Body of pancreas (tissue), 4 donors: ENCODE measurements at regions not wholly inside any gene's neighbourhood (a gene's known extent, or its start where the extent isn't known, plus 50 kb on each side); places are given as distances from the start of the nearest gene placed in this dataset.
"Not testable (repeated sequence)": the region's sequence is repeated elsewhere in the genome, so short reads cannot be mapped to it uniquely, and the experiment has no call there.

Experiments used
- ATAC-seq: fragments of 150-250 bp; one replicate; pipeline ENCODE4 v1.9.1; 2016
- DNase-seq, 4 donors: peaks; one replicate each; pipeline ENCODE4 v3.0.0-alpha.2; 2019
- H3K27ac ChIP-seq, 4 donors: fragments of 200-600 bp; sonication (generic); 1 replicate in 3 of 4; 2 replicates in 1 of 4; pipeline versions ENCODE4 v1.5.1 to v1.6.1; 2016 to 2019; ENCODE audit warnings: mild to moderate bottlenecking in 1 of 4, mixed read lengths in 1 of 4, moderate library complexity in 1 of 4
- H3K27me3 ChIP-seq, 2 donors: fragments of 200-600 bp; sonication (generic); one replicate each; pipeline ENCODE4 v1.6.0; 2016; ENCODE audit warnings: mild to moderate bottlenecking in 1 of 2
- H3K36me3 ChIP-seq, 2 donors: fragments of 200-600 bp; sonication (generic); replicated peaks in 1 of 2; 2 replicates each; pipeline ENCODE4 v1.5.1; 2016; ENCODE audit warnings: low read depth in 2 of 2; ENCODE audit not compliant: insufficient read depth in 1 of 2
- H3K4me1 ChIP-seq: fragments of 200-600 bp; sonication (generic); one replicate; pipeline ENCODE4 v1.6.0; 2016
- H3K4me3 ChIP-seq, 2 donors: fragments of 200-600 bp; sonication (generic); 1 replicate in 1 of 2; 2 replicates in 1 of 2; pipeline ENCODE4 v1.5.1; 2016 to 2019
- H3K9me3 ChIP-seq, 3 donors: fragments of 200-600 bp; sonication (generic); 1 replicate in 2 of 3; 2 replicates in 1 of 3; pipeline ENCODE4 v1.5.1; 2016
- CTCF ChIP-seq, 7 experiments: fragments of 450-650 bp in 4 of 7; fragments of 200-600 bp in 3 of 7; sonication (generic) in 3 of 7; IDR thresholded peaks; one replicate each; pipeline ENCODE4 v1.5.1; 2016 to 2019; ENCODE audit warnings: antibody characterized with exemption in 7 of 7
- POLR2A ChIP-seq, 3 donors: fragments of 450-650 bp; IDR thresholded peaks; one replicate each; pipeline ENCODE4 v1.6.1; 2016; ENCODE audit warnings: antibody characterized with exemption in 3 of 3, mild to moderate bottlenecking in 2 of 3
- WGBS, 2 donors: methylation state at CpG; one replicate each; pipeline ENCODE4 v1.1.5; 2017; 5-methylcytosine and 5-hydroxymethylcytosine counted together
- intact Hi-C: fragments of 100-400 bp; cut with DNase I; formaldehyde crosslinking; loops from one replicate; pipeline ENCODE4 v1.15.1; 2023

GRCh38 chr1:157269656-157270375 lies 131.6 kb upstream of the ETV3 start:
- intact Hi-C loops, result no loop called here
- Histone ChIP-seq H3K27ac (no peak overlapping the region), H3K4me3 (no peak overlapping the region), H3K4me1 (peaks cover 25% of the 10 kb centered on the region), H3K36me3 (no peaks in the 10 kb centered on the region), H3K27me3 (no peaks in the 10 kb centered on the region), H3K9me3 (no peaks in the 10 kb centered on the region)
- WGBS, 2 donors, result 76 to 80% methylated on average over 3 to 6 of the region's 6 CpGs
- no peak for TF ChIP-seq POLR2A (IDR thresholded peaks at IDR 0.05)
- no peak for TF ChIP-seq CTCF (IDR thresholded peaks at IDR 0.05)
- DNase-seq (no peak), ATAC-seq (no peak)

- H3K4me1 ChIP-seq, result no peaks in the 10 kb centered on the region
- DNase-seq (no peak), ATAC-seq (no peak)
- H3K9me3 ChIP-seq, result no peaks in the 10 kb centered on the region
- no peaks in the 10 kb centered on the region for H3K27me3 ChIP-seq
- no peak for TF ChIP-seq CTCF (IDR thresholded peaks at IDR 0.05)
- no peak for TF ChIP-seq POLR2A (IDR thresholded peaks at IDR 0.05)
- no peak overlapping the region for H3K4me3 ChIP-seq
- H3K27ac ChIP-seq, result no peak overlapping the region
- intact Hi-C loops, result no loop called here
- H3K36me3 ChIP-seq, result no peaks in the 10 kb centered on the region
Measured at GRCh38 chr1:157262891-157263290, 124.7 kb upstream of the ETV3 start.

GRCh38 chr1:157262422-157262821 lies 124.2 kb upstream of the ETV3 start:
- no peak overlapping the region for H3K27ac ChIP-seq
- H3K4me1 ChIP-seq, result no peaks in the 10 kb centered on the region
- intact Hi-C loops, result no loop called here
- H3K4me3 ChIP-seq, result no peak overlapping the region
- DNase-seq (no peak), ATAC-seq (no peak)
- no peaks in the 10 kb centered on the region for H3K9me3 ChIP-seq
- no peaks in the 10 kb centered on the region for H3K27me3 ChIP-seq
- no peaks in the 10 kb centered on the region for H3K36me3 ChIP-seq
- 63 to 70% methylated on average over 2 of the region's 2 CpGs for WGBS, 2 donors
- TF ChIP-seq POLR2A (IDR thresholded peaks at IDR 0.05) (no peak), CTCF (IDR thresholded peaks at IDR 0.05) (no peak)

GRCh38 chr1:157255891-157256290 lies 117.7 kb upstream of the ETV3 start:
- DNase-seq, H3K36me3 ChIP-seq, H3K27me3 ChIP-seq, H3K27ac ChIP-seq, intact Hi-C loops, H3K4me3 ChIP-seq, H3K4me1 ChIP-seq, H3K9me3 ChIP-seq, ATAC-seq: not testable (repeated sequence)
- 88 to 89% methylated on average over 3 of the region's 3 CpGs for WGBS, 2 donors

GRCh38 chr1:157254183-157254582 lies 116.0 kb upstream of the ETV3 start:
- ATAC-seq, DNase-seq, H3K27me3 ChIP-seq, H3K4me1 ChIP-seq, intact Hi-C loops, H3K27ac ChIP-seq, H3K36me3 ChIP-seq, H3K9me3 ChIP-seq, H3K4me3 ChIP-seq: not testable (repeated sequence)
- 66 to 95% methylated on average over 2 to 3 of the region's 3 CpGs for WGBS, 2 donors

- Histone ChIP-seq H3K4me1 (no peaks in the 10 kb centered on the region), H3K4me3 (no peak overlapping the region), H3K9me3 (no peaks in the 10 kb centered on the region), H3K27me3 (no peaks in the 10 kb centered on the region), H3K36me3 (no peaks in the 10 kb centered on the region), H3K27ac (peak overlapping the region in 1 of 4 donors; percentile 19)
- ATAC-seq (no peak), DNase-seq (no peak)
- no peak for TF ChIP-seq POLR2A (IDR thresholded peaks at IDR 0.05)
- no peak for TF ChIP-seq CTCF (IDR thresholded peaks at IDR 0.05)
- 63 to 64% methylated on average over 1 to 2 of the region's 2 CpGs for WGBS, 2 donors
- intact Hi-C loops, result no loop called here
Measured at GRCh38 chr1:157252473-157252872, 114.3 kb upstream of the ETV3 start.
